GM12878 (cell line): ENCODE measurements at regions not wholly inside any gene's neighbourhood (a gene's known extent, or its start where the extent isn't known, plus 50 kb on each side); places are given as distances from the start of the nearest gene placed in this dataset.

ENCODE experiments used
- TF ChIP-seq, protein P1 (sequence below): IDR thresholded peaks from 2 replicates; pipeline ENCODE4 v1.6.1; 2012; ENCODE audit warnings: low read depth, low read length, improper control_type of control experiment
- TF ChIP-seq, protein P2 (sequence below): fragments of 450-650 bp; IDR thresholded peaks from 2 replicates; pipeline ENCODE4 v1.6.1; 2016; ENCODE audit warnings: mild to moderate bottlenecking, moderate library complexity, borderline replicate concordance
- TF ChIP-seq, protein P3 (sequence below): fragments of 450-650 bp; IDR thresholded peaks from 2 replicates; pipeline ENCODE4 v1.6.1; 2018; ENCODE audit warnings: mild to moderate bottlenecking, low read depth, moderate library complexity; ENCODE audit not compliant: partially characterized antibody
- TF ChIP-seq, protein P4 (sequence below), 3 experiments: IDR thresholded peaks in 2 of 3; conservative IDR thresholded peaks in 1 of 3; 2 replicates each; pipeline ENCODE4 v1.5.1; 2011; ENCODE audit warnings: low read depth in 3 of 3, low read length in 3 of 3, mild to moderate bottlenecking in 3 of 3, control low read depth in 2 of 3, moderate library complexity in 2 of 3, inconsistent platforms in 1 of 3, mixed read lengths in 1 of 3; ENCODE audit not compliant: control insufficient read depth in 2 of 3, insufficient read depth in 1 of 3; ENCODE audit errors: extremely low read depth in 1 of 3
- TF ChIP-seq, protein P5 (sequence below): IDR thresholded peaks from 2 replicates; pipeline ENCODE4 v1.6.1; 2011; ENCODE audit warnings: mild to moderate bottlenecking, low read depth, low read length, moderate library complexity; ENCODE audit not compliant: insufficient replicate concordance

DNA sequence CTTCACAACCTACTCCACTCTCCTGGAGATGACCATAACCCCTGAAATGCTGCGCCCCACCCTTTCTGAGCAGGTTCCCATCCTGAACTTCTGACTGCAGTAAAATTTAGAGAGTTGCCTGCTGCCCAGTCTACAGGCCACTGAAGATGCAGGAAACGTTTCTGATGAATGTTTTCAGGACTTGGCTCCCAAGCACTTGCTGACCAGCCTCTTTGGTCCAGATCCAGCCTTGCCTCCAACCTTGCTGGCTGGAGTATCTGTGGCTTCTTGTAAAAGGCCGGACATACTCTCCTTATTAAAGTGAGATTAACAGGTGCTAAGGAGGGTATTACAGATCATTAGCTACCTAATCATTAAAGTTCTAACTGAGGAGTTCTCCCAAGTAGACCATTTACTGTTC, 70.3 kb upstream of the STXBP6 start:
- TF ChIP-seq, protein P1, sequence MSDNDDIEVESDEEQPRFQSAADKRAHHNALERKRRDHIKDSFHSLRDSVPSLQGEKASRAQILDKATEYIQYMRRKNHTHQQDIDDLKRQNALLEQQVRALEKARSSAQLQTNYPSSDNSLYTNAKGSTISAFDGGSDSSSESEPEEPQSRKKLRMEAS, result no peak
- TF ChIP-seq, protein P2, sequence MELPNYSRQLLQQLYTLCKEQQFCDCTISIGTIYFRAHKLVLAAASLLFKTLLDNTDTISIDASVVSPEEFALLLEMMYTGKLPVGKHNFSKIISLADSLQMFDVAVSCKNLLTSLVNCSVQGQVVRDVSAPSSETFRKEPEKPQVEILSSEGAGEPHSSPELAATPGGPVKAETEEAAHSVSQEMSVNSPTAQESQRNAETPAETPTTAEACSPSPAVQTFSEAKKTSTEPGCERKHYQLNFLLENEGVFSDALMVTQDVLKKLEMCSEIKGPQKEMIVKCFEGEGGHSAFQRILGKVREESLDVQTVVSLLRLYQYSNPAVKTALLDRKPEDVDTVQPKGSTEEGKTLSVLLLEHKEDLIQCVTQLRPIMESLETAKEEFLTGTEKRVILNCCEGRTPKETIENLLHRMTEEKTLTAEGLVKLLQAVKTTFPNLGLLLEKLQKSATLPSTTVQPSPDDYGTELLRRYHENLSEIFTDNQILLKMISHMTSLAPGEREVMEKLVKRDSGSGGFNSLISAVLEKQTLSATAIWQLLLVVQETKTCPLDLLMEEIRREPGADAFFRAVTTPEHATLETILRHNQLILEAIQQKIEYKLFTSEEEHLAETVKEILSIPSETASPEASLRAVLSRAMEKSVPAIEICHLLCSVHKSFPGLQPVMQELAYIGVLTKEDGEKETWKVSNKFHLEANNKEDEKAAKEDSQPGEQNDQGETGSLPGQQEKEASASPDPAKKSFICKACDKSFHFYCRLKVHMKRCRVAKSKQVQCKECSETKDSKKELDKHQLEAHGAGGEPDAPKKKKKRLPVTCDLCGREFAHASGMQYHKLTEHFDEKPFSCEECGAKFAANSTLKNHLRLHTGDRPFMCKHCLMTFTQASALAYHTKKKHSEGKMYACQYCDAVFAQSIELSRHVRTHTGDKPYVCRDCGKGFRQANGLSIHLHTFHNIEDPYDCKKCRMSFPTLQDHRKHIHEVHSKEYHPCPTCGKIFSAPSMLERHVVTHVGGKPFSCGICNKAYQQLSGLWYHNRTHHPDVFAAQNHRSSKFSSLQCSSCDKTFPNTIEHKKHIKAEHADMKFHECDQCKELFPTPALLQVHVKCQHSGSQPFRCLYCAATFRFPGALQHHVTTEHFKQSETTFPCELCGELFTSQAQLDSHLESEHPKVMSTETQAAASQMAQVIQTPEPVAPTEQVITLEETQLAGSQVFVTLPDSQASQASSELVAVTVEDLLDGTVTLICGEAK, result no peak
- TF ChIP-seq, protein P3, sequence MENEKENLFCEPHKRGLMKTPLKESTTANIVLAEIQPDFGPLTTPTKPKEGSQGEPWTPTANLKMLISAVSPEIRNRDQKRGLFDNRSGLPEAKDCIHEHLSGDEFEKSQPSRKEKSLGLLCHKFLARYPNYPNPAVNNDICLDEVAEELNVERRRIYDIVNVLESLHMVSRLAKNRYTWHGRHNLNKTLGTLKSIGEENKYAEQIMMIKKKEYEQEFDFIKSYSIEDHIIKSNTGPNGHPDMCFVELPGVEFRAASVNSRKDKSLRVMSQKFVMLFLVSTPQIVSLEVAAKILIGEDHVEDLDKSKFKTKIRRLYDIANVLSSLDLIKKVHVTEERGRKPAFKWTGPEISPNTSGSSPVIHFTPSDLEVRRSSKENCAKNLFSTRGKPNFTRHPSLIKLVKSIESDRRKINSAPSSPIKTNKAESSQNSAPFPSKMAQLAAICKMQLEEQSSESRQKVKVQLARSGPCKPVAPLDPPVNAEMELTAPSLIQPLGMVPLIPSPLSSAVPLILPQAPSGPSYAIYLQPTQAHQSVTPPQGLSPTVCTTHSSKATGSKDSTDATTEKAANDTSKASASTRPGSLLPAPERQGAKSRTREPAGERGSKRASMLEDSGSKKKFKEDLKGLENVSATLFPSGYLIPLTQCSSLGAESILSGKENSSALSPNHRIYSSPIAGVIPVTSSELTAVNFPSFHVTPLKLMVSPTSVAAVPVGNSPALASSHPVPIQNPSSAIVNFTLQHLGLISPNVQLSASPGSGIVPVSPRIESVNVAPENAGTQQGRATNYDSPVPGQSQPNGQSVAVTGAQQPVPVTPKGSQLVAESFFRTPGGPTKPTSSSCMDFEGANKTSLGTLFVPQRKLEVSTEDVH, result no peak
- TF ChIP-seq, protein P4, sequence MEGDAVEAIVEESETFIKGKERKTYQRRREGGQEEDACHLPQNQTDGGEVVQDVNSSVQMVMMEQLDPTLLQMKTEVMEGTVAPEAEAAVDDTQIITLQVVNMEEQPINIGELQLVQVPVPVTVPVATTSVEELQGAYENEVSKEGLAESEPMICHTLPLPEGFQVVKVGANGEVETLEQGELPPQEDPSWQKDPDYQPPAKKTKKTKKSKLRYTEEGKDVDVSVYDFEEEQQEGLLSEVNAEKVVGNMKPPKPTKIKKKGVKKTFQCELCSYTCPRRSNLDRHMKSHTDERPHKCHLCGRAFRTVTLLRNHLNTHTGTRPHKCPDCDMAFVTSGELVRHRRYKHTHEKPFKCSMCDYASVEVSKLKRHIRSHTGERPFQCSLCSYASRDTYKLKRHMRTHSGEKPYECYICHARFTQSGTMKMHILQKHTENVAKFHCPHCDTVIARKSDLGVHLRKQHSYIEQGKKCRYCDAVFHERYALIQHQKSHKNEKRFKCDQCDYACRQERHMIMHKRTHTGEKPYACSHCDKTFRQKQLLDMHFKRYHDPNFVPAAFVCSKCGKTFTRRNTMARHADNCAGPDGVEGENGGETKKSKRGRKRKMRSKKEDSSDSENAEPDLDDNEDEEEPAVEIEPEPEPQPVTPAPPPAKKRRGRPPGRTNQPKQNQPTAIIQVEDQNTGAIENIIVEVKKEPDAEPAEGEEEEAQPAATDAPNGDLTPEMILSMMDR (IDR thresholded peaks at IDR 0.05 in 2 of 3, conservative IDR thresholded peaks at IDR 0.05 in 1 of 3; ENCODE audit: control insufficient read depth in 2 of 3, extremely low read depth in 1 of 3, insufficient read depth in 1 of 3, low read depth in 3 of 3, low read length in 3 of 3), result no peak
- TF ChIP-seq, protein P5, sequence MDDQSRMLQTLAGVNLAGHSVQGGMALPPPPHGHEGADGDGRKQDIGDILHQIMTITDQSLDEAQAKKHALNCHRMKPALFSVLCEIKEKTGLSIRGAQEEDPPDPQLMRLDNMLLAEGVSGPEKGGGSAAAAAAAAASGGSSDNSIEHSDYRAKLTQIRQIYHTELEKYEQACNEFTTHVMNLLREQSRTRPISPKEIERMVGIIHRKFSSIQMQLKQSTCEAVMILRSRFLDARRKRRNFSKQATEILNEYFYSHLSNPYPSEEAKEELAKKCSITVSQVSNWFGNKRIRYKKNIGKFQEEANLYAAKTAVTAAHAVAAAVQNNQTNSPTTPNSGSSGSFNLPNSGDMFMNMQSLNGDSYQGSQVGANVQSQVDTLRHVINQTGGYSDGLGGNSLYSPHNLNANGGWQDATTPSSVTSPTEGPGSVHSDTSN, result no peak
